ENCODE measurements at regions not wholly inside any gene's neighbourhood (a gene's known extent, or its start where the extent isn't known, plus 50 kb on each side); places are given as distances from the start of the nearest gene placed in this dataset.

DNA sequence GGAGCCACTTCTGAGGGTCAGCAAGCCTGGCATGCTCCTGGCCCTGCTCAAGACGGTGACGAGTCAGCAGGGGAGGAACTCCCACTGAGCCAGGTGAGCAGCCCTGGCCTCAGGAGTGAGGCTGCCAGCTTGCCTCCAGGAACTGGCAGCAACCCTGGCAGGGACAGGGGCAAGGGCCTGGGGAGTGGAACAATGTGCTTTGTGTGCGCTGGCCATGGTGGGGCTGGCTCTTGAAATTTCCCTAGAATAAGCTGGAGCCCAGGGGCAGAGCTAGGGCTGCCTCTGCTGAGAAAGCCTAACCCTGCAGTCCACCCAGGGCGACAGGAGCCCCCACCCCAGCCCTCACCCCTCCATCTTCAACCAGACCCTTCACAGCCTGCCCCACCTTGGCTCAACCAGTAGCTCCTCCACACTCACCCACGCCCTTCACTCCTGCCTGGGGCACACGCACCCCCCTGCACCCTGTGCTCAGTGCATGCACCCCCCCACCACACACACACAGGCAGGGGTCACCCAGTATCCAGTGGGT, 88.0 kb downstream of the MRPL14 start:
- TF ChIP-seq, protein P1, sequence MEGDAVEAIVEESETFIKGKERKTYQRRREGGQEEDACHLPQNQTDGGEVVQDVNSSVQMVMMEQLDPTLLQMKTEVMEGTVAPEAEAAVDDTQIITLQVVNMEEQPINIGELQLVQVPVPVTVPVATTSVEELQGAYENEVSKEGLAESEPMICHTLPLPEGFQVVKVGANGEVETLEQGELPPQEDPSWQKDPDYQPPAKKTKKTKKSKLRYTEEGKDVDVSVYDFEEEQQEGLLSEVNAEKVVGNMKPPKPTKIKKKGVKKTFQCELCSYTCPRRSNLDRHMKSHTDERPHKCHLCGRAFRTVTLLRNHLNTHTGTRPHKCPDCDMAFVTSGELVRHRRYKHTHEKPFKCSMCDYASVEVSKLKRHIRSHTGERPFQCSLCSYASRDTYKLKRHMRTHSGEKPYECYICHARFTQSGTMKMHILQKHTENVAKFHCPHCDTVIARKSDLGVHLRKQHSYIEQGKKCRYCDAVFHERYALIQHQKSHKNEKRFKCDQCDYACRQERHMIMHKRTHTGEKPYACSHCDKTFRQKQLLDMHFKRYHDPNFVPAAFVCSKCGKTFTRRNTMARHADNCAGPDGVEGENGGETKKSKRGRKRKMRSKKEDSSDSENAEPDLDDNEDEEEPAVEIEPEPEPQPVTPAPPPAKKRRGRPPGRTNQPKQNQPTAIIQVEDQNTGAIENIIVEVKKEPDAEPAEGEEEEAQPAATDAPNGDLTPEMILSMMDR (IDR thresholded peaks at IDR 0.05) = no peak
- TF ChIP-seq POLR2A (IDR thresholded peaks at IDR 0.05) = no peak
